HepG2 (cell line): ENCODE measurements at regions not wholly inside any gene's neighbourhood (a gene's known extent, or its start where the extent isn't known, plus 50 kb on each side); places are given as distances from the start of the nearest gene placed in this dataset.

ENCODE experiments used
- ATAC-seq: fragments of 200-7000 bp; cut with Tn5 transposase; 3 replicates; pipeline ENCODE4 v1.9.1; 2020; ENCODE audit warnings: mild to moderate bottlenecking, moderate library complexity
- BruUV-seq: library from RNA; stranded (reverse); fragments of 400-500 nt; replicated peaks from 2 replicates; lab custom pipeline; 2021; lab: Mats Ljungman, UMichigan
- CTCF ChIA-PET: fragments of 300-600 bp; formaldehyde crosslinking; extraction: SDS; loops from one replicate; lab custom pipeline; 2021; ENCODE audit warnings: low total read pairs, inconsistent platforms, low intra/inter-chr PET ratio; lab: Yijun Ruan, JAX
- POLR2A ChIA-PET: fragments of 350-600 bp; sonication (Branson Sonifier 250); formaldehyde crosslinking; loops from one replicate; lab custom pipeline; 2020; ENCODE audit warnings: antibody characterized with exemption, inconsistent platforms; lab: Yijun Ruan, JAX
- DNase-seq: peaks from one replicate; pipeline ENCODE4 v3.0.0-alpha.2; 2015; ENCODE audit warnings: low spot score
- FAIRE-seq: peaks from 3 replicates; lab custom pipeline; 2011; peaks lifted over from hg19 to GRCh38; lab: Jason Lieb, UNC
- H2AFZ ChIP-seq: one replicate; pipeline ENCODE4 v1.6.1; 2011; ENCODE audit warnings: low read length, inconsistent platforms
- H3K27ac ChIP-seq: fragments of 300-600 bp; 3 replicates; pipeline ENCODE4 v1.8.0; 2011; ENCODE audit warnings: mixed run types, mild to moderate bottlenecking, mixed read lengths, low read length, inconsistent platforms; ENCODE audit not compliant: insufficient read depth; ENCODE audit errors: extremely low read length
- H3K27me3 ChIP-seq, 2 experiments: fragments of 200-600 bp in 1 of 2; 2 replicates in 1 of 2; 3 replicates in 1 of 2; pipeline versions ENCODE4 v1.6.0 to v1.8.0; 2011; ENCODE audit warnings: low read length in 2 of 2, mild to moderate bottlenecking in 2 of 2, moderate library complexity in 2 of 2, inconsistent platforms in 1 of 2; ENCODE audit not compliant: insufficient read depth in 2 of 2, control insufficient read depth in 1 of 2
- H3K36me3 ChIP-seq, 2 experiments: fragments of 200-600 bp in 1 of 2; replicated peaks in 1 of 2; 2 replicates in 1 of 2; 3 replicates in 1 of 2; pipeline versions ENCODE4 v1.5.1 to v1.8.0; 2011; ENCODE audit warnings: low read length in 2 of 2, inconsistent platforms in 1 of 2; ENCODE audit not compliant: insufficient read depth in 2 of 2, control insufficient read depth in 1 of 2
- H3K4me1 ChIP-seq: 2 replicates; pipeline ENCODE4 v1.5.1; 2012; ENCODE audit warnings: low read length, inconsistent platforms; ENCODE audit not compliant: insufficient read depth
- H3K4me2 ChIP-seq: 2 replicates; pipeline ENCODE4 v1.6.0; 2011; ENCODE audit warnings: low read depth, low read length, inconsistent platforms
- H3K4me3 ChIP-seq, 3 experiments: fragments of 200-600 bp in 1 of 3; sonication (generic), shearing (Covaris generic) in 1 of 3; replicated peaks in 1 of 3; 2 replicates each; pipeline ENCODE4 v1.5.1; 2011 to 2016; ENCODE audit warnings: low read length in 3 of 3, inconsistent platforms in 2 of 3, low read depth in 2 of 3, mild to moderate bottlenecking in 2 of 3, control low read depth in 1 of 3, mixed read lengths in 1 of 3; ENCODE audit not compliant: insufficient read depth in 1 of 3
- H3K79me2 ChIP-seq: one replicate; pipeline ENCODE4 v1.6.1; 2011; ENCODE audit warnings: low read length, inconsistent platforms; ENCODE audit not compliant: insufficient read depth
- H3K9ac ChIP-seq: 2 replicates; pipeline ENCODE4 v1.6.0; 2011; ENCODE audit warnings: mild to moderate bottlenecking, low read depth, low read length, inconsistent platforms; ENCODE audit not compliant: insufficient read depth
- H3K9me3 ChIP-seq: 2 replicates; pipeline ENCODE4 v1.5.1; 2012; ENCODE audit warnings: mild to moderate bottlenecking, low read length
- H4K20me1 ChIP-seq: 2 replicates; pipeline ENCODE4 v1.6.0; 2011; ENCODE audit warnings: inconsistent platforms, mild to moderate bottlenecking, low read length, moderate library complexity; ENCODE audit not compliant: insufficient read depth
- CAMTA2 ChIP-seq: sonication (generic); formaldehyde crosslinking; IDR thresholded peaks from 2 replicates; pipeline ENCODE4 v1.4.0; 2020; ENCODE audit warnings: mild to moderate bottlenecking, missing genetic modification reagents, borderline replicate concordance
- IKZF4 ChIP-seq: sonication (generic); formaldehyde crosslinking; IDR thresholded peaks from 2 replicates; pipeline ENCODE4 v1.5.1; 2020; ENCODE audit warnings: borderline replicate concordance, mild to moderate bottlenecking, low read depth, missing genetic modification reagents; ENCODE audit errors: not compliant biosample characterization
- JARID2 ChIP-seq: sonication (generic); formaldehyde crosslinking; IDR thresholded peaks from 2 replicates; pipeline ENCODE4 v1.8.1; 2023; ENCODE audit warnings: missing genetic modification reagents, inconsistent platforms; ENCODE audit not compliant: insufficient replicate concordance
- NCOA5 ChIP-seq: sonication (generic); formaldehyde crosslinking; IDR thresholded peaks from 2 replicates; pipeline ENCODE4 v1.4.0; 2020; ENCODE audit warnings: missing genetic modification reagents
- RXRB ChIP-seq: IDR thresholded peaks from 2 replicates; pipeline ENCODE4 v1.6.1; 2016; ENCODE audit warnings: borderline replicate concordance, missing genetic modification reagents, missing compliant biosample characterization
- SRSF9 ChIP-seq: fragments of 200-400 bp; formaldehyde crosslinking; IDR thresholded peaks from 2 replicates; pipeline ENCODE4 v1.6.1; 2018; ENCODE audit warnings: borderline replicate concordance, mild to moderate bottlenecking, low read depth, low read length; ENCODE audit not compliant: insufficient read depth, poor library complexity, severe bottlenecking
- ZNF496 ChIP-seq: sonication (generic); formaldehyde crosslinking; IDR thresholded peaks from 2 replicates; pipeline ENCODE4 v1.8.1; 2023; ENCODE audit warnings: mild to moderate bottlenecking, moderate library complexity, missing genetic modification reagents; ENCODE audit not compliant: insufficient replicate concordance
- ZNF547 ChIP-seq: sonication (generic); formaldehyde crosslinking; IDR thresholded peaks from 2 replicates; pipeline ENCODE4 v1.5.1; 2020; ENCODE audit warnings: mild to moderate bottlenecking, missing genetic modification reagents
- ZNF564 ChIP-seq: sonication (generic); formaldehyde crosslinking; IDR thresholded peaks from 2 replicates; pipeline ENCODE4 v1.8.1; 2023; ENCODE audit warnings: mild to moderate bottlenecking, missing genetic modification reagents
- WGBS: methylation state at CpG from one replicate; pipeline ENCODE4 v1.1.6; 2017; ENCODE audit warnings: low lambda C conversion rate; 5-methylcytosine and 5-hydroxymethylcytosine counted together
- in situ Hi-C: cut with HindIII; loops from 2 replicates; pipeline ENCODE4 v1.10.0; 2017; ENCODE audit warnings: low pct_unique_long_range_greater_than_20kb; ENCODE audit not compliant: extremely low pct_ligation_motif_present
- intact Hi-C: fragments of 100-400 bp; cut with micrococcal nuclease; formaldehyde crosslinking; loops from one replicate; pipeline ENCODE4 v1.10.0; 2022; ENCODE audit not compliant: unreplicated experiment
- TF ChIP-seq, protein P1 (sequence below): sonication (generic); formaldehyde crosslinking; IDR thresholded peaks from 2 replicates; pipeline ENCODE4 v1.4.0; 2020; ENCODE audit warnings: mild to moderate bottlenecking, missing genetic modification reagents, borderline replicate concordance
- TF ChIP-seq, protein P2 (sequence below): fragments of 450-650 bp; IDR thresholded peaks from 2 replicates; pipeline ENCODE4 v1.6.1; 2017; ENCODE audit warnings: mild to moderate bottlenecking
- TF ChIP-seq, protein P3 (sequence below): sonication (generic); formaldehyde crosslinking; IDR thresholded peaks from 2 replicates; pipeline ENCODE4 v1.4.0; 2020; ENCODE audit warnings: mild to moderate bottlenecking, missing genetic modification reagents, borderline replicate concordance

DNA sequence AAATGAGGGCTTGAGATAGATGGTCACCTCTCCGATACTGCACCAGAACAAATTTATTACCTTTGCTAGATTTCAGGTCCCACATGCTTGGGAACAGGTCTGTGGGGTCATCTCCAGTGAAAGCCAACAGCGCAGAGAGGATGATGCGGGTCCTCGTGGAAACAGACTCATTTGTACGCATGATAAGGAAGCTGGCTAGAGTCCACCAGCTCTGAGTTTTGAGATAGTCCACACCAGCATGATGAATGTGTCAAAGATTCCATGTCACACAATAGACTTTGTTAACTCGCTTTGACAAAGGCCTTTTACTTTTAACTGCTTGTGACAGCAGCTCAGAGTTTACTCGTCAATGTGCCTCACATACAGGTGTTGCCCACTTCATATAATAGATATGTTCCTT is 105.4 kb upstream of the TBCA start:
- no peak overlapping the region for H3K9ac ChIP-seq
- no peak overlapping the region for H3K4me2 ChIP-seq
- H3K36me3 ChIP-seq: no peaks in the 10 kb centered on the region
- no peak overlapping the region for H3K4me3 ChIP-seq
- no peaks in the 10 kb centered on the region for H4K20me1 ChIP-seq
- no peak for ATAC-seq
- FAIRE-seq: no peak
- POLR2A ChIA-PET: no interaction called here
- peaks cover 28% of the 10 kb centered on the region for H3K4me1 ChIP-seq
- no TSS peak for BruUV-seq
- H2AFZ ChIP-seq: no peak overlapping the region
- no peak overlapping the region for H3K27ac ChIP-seq
- in situ Hi-C loops: no loop called here
- no peak for DNase-seq
- intact Hi-C loops: no loop called here
- H3K9me3 ChIP-seq: no peaks in the 10 kb centered on the region
- no peaks in the 10 kb centered on the region for H3K79me2 ChIP-seq
- CTCF ChIA-PET: no interaction called here
- 46% methylated on average over 5 of the region's 7 CpGs for WGBS
- peaks cover 0 to 7% of the 10 kb centered on the region in 2 experiments; a peak in 1 of 5 replicates for H3K27me3 ChIP-seq
- TF ChIP-seq IKZF4 (CRISPR knock-in tag) (no peak), RXRB (CRISPR knock-in tag) (no peak), JARID2 (CRISPR knock-in tag) (no peak), SRSF9 (no peak), NCOA5 (CRISPR knock-in tag) (no peak), ZNF547 (CRISPR knock-in tag) (no peak), ZNF496 (CRISPR knock-in tag) (no peak), CAMTA2 (CRISPR knock-in tag) (no peak), ZNF564 (no peak)
- TF ChIP-seq, protein P1, sequence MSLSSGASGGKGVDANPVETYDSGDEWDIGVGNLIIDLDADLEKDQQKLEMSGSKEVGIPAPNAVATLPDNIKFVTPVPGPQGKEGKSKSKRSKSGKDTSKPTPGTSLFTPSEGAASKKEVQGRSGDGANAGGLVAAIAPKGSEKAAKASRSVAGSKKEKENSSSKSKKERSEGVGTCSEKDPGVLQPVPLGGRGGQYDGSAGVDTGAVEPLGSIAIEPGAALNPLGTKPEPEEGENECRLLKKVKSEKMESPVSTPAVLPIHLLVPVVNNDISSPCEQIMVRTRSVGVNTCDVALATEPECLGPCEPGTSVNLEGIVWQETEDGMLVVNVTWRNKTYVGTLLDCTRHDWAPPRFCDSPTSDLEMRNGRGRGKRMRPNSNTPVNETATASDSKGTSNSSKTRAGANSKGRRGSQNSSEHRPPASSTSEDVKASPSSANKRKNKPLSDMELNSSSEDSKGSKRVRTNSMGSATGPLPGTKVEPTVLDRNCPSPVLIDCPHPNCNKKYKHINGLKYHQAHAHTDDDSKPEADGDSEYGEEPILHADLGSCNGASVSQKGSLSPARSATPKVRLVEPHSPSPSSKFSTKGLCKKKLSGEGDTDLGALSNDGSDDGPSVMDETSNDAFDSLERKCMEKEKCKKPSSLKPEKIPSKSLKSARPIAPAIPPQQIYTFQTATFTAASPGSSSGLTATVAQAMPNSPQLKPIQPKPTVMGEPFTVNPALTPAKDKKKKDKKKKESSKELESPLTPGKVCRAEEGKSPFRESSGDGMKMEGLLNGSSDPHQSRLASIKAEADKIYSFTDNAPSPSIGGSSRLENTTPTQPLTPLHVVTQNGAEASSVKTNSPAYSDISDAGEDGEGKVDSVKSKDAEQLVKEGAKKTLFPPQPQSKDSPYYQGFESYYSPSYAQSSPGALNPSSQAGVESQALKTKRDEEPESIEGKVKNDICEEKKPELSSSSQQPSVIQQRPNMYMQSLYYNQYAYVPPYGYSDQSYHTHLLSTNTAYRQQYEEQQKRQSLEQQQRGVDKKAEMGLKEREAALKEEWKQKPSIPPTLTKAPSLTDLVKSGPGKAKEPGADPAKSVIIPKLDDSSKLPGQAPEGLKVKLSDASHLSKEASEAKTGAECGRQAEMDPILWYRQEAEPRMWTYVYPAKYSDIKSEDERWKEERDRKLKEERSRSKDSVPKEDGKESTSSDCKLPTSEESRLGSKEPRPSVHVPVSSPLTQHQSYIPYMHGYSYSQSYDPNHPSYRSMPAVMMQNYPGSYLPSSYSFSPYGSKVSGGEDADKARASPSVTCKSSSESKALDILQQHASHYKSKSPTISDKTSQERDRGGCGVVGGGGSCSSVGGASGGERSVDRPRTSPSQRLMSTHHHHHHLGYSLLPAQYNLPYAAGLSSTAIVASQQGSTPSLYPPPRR (CRISPR knock-in tag): no peak
- TF ChIP-seq, protein P2, sequence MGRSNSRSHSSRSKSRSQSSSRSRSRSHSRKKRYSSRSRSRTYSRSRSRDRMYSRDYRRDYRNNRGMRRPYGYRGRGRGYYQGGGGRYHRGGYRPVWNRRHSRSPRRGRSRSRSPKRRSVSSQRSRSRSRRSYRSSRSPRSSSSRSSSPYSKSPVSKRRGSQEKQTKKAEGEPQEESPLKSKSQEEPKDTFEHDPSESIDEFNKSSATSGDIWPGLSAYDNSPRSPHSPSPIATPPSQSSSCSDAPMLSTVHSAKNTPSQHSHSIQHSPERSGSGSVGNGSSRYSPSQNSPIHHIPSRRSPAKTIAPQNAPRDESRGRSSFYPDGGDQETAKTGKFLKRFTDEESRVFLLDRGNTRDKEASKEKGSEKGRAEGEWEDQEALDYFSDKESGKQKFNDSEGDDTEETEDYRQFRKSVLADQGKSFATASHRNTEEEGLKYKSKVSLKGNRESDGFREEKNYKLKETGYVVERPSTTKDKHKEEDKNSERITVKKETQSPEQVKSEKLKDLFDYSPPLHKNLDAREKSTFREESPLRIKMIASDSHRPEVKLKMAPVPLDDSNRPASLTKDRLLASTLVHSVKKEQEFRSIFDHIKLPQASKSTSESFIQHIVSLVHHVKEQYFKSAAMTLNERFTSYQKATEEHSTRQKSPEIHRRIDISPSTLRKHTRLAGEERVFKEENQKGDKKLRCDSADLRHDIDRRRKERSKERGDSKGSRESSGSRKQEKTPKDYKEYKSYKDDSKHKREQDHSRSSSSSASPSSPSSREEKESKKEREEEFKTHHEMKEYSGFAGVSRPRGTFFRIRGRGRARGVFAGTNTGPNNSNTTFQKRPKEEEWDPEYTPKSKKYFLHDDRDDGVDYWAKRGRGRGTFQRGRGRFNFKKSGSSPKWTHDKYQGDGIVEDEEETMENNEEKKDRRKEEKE: no peak
- TF ChIP-seq, protein P3, sequence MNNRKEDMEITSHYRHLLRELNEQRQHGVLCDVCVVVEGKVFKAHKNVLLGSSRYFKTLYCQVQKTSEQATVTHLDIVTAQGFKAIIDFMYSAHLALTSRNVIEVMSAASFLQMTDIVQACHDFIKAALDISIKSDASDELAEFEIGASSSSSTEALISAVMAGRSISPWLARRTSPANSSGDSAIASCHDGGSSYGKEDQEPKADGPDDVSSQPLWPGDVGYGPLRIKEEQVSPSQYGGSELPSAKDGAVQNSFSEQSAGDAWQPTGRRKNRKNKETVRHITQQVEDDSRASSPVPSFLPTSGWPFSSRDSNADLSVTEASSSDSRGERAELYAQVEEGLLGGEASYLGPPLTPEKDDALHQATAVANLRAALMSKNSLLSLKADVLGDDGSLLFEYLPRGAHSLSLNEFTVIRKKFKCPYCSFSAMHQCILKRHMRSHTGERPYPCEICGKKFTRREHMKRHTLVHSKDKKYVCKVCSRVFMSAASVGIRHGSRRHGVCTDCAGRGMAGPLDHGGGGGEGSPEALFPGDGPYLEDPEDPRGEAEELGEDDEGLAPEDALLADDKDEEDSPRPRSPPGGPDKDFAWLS (CRISPR knock-in tag): no peak
